Nephron progenitor cell (in vitro differentiated cells): ENCODE measurements at regions not wholly inside any gene's neighbourhood (a gene's known extent, or its start where the extent isn't known, plus 50 kb on each side); places are given as distances from the start of the nearest gene placed in this dataset.

Source experiments
- DNase-seq: peaks from one replicate; pipeline ENCODE4 v3.0.0; 2021
- H3K27ac Mint-ChIP-seq: 2 replicates; pipeline ENCODE4 v1.8.0; 2021; ENCODE audit warnings: mild to moderate bottlenecking, moderate library complexity, mixed read lengths
- H3K27me3 Mint-ChIP-seq: 2 replicates; pipeline ENCODE4 v1.8.0; 2021; ENCODE audit warnings: mild to moderate bottlenecking, low read depth, mixed read lengths; ENCODE audit not compliant: poor library complexity
- H3K36me3 Mint-ChIP-seq: 2 replicates; pipeline ENCODE4 v1.8.0; 2021; ENCODE audit warnings: low read depth, mixed read lengths
- H3K4me1 Mint-ChIP-seq: 2 replicates; pipeline ENCODE4 v1.8.0; 2021; ENCODE audit warnings: mixed read lengths
- H3K4me3 Mint-ChIP-seq: 2 replicates; pipeline ENCODE4 v1.8.0; 2021; ENCODE audit warnings: mild to moderate bottlenecking, moderate library complexity, mixed read lengths
- H3K9me3 Mint-ChIP-seq: 2 replicates; pipeline ENCODE4 v1.8.0; 2021; ENCODE audit warnings: mild to moderate bottlenecking, moderate library complexity, mixed read lengths
- TF ChIP-seq, protein P1 (sequence below): fragments of 200-600 bp; sonication (generic); IDR thresholded peaks from 2 replicates; pipeline ENCODE4 v1.5.0; 2021; ENCODE audit warnings: antibody characterized with exemption

DNA sequence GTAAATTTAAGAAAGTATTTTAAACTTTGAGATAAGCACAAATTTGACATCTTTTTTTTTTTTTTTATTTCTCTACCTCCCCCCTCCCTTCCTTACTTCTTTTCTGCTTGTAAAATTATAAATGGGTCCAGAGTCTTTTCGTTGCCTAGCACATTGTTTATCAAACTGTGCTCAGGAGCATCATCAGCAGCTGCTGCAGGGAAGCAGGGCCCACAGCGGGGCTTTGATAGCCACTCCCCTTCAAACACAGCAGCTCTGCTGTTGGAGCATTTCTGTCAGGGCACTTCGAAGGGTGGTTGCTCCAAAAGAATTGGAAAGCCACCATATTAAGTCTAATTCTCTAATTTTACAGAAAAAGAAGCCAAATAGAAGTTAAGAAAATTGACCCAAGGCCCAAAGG lies 588.3 kb downstream of the SPRY1 start:
- Mint-ChIP-seq H3K27me3 (peaks cover 2% of the 10 kb centered on the region), H3K4me1 (no peaks in the 10 kb centered on the region), H3K36me3 (peaks cover 30% of the 10 kb centered on the region), H3K4me3 (no peak overlapping the region), H3K27ac (no peak overlapping the region), H3K9me3 (peaks cover 68% of the 10 kb centered on the region)
- TF ChIP-seq, protein P1, sequence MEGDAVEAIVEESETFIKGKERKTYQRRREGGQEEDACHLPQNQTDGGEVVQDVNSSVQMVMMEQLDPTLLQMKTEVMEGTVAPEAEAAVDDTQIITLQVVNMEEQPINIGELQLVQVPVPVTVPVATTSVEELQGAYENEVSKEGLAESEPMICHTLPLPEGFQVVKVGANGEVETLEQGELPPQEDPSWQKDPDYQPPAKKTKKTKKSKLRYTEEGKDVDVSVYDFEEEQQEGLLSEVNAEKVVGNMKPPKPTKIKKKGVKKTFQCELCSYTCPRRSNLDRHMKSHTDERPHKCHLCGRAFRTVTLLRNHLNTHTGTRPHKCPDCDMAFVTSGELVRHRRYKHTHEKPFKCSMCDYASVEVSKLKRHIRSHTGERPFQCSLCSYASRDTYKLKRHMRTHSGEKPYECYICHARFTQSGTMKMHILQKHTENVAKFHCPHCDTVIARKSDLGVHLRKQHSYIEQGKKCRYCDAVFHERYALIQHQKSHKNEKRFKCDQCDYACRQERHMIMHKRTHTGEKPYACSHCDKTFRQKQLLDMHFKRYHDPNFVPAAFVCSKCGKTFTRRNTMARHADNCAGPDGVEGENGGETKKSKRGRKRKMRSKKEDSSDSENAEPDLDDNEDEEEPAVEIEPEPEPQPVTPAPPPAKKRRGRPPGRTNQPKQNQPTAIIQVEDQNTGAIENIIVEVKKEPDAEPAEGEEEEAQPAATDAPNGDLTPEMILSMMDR = no peak
- DNase-seq = no peak

DNA sequence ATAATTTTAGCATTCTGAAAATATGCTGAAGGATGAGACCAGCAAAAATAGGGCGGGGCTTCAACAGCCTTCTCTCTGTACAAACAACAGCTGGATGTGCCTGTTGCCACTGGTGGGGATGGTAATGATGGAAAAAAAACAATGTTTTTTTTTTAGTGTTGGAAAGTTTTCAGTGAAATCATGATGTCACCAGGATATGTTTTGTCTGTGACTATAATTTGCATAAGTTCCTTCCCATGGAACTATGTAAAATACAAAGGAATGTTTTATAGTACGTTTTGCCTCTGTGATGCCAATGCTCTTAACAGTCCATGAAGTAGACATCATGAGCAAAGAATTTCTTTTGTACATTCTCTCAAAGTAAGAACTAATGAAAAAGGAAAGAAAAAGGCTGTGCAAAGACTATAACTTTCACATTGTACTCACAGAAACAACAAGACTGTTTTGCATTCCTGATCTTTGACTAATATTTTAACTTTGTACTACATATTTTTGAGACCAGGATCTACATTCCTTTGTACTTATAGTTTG lies 589.7 kb downstream of the SPRY1 start:
- Mint-ChIP-seq H3K36me3 (peaks cover 35% of the 10 kb centered on the region), H3K4me3 (no peak overlapping the region), H3K9me3 (peaks cover 65% of the 10 kb centered on the region), H3K27me3 (peaks cover 2% of the 10 kb centered on the region), H3K4me1 (no peaks in the 10 kb centered on the region), H3K27ac (no peak overlapping the region)
- no peak for DNase-seq
- TF ChIP-seq, protein P1 = no peak

DNA sequence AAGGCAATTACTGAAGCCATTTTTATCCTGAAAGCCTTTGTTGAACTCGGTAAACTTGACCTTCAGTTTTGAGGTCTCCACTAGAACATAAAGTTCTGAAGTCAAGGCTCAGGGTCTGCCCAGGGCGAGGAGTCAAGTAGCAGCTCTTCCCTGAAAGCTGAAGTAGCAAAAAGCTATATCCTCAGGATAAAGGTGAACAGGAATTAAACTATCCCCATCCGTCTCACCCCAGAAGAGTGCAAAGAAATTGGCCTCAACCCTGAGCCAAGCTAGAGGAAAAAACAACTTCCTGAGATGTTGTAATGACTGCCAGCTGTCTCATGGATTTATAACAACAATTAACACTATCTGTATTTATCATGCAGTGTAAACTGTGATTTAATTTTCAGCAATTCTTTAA lies 590.8 kb downstream of the SPRY1 start:
- DNase-seq = no peak
- peaks cover 2% of the 10 kb centered on the region for H3K27me3 Mint-ChIP-seq
- H3K36me3 Mint-ChIP-seq = peaks cover 44% of the 10 kb centered on the region
- H3K4me3 Mint-ChIP-seq = no peak overlapping the region
- H3K27ac Mint-ChIP-seq = no peak overlapping the region
- H3K4me1 Mint-ChIP-seq = no peaks in the 10 kb centered on the region
- peaks cover 67% of the 10 kb centered on the region for H3K9me3 Mint-ChIP-seq
- TF ChIP-seq, protein P1 = no peak

DNA sequence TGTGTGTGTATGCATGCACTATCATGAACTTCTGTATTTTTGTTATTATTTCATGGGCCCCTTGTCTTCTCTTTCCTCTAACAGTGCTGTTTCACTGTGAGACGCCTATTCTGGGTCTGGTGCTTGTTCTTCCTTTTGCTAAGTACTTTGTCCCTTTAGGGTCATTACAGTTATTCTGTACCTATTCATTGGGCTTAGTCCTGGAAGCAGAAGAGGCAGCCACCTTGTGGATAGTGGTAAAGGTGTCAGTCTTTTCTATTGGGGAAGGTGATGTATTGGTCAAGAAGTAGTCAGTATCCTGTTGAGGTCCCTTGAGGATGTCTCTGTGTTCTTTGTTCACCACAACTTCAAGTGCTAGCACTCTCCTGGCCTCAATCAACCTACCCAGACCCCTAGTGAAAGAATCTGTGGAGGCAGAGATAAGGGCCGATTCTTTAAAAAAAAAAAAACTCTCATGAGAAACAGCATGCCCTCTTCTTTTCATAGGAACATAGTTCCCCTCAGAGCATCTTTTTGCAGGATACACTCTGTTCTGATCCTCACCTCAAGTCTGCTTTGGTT lies 593.8 kb downstream of the SPRY1 start:
- H3K4me1 Mint-ChIP-seq = no peaks in the 10 kb centered on the region
- no peak overlapping the region for H3K27ac Mint-ChIP-seq
- no peak overlapping the region for H3K4me3 Mint-ChIP-seq
- no peak for DNase-seq
- H3K36me3 Mint-ChIP-seq = peaks cover 30% of the 10 kb centered on the region
- H3K27me3 Mint-ChIP-seq = peaks cover 2% of the 10 kb centered on the region
- TF ChIP-seq, protein P1 = no peak
- peaks cover 64% of the 10 kb centered on the region for H3K9me3 Mint-ChIP-seq

DNA sequence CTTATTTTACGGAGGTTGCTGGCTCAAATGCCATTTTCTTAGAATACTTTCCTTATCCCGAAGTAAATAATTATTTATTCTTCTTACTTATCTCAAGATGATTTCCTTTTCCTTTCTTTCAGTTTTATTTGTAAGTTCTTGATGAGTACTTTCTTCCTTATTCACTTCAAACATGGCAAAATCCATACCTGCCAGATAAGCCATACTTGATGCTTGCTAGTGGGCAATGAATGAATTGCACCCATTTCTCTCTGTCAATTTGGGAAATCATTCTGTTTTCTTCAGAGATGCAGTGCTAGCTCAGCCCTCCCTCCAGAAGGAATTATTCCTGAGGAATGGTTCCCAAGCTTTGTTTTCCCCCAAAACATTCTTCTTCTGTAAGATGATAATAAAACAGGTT lies 598.3 kb downstream of the SPRY1 start:
- Mint-ChIP-seq H3K9me3 (peaks cover 54% of the 10 kb centered on the region), H3K4me1 (peaks cover 13% of the 10 kb centered on the region), H3K27ac (no peak overlapping the region), H3K4me3 (no peak overlapping the region), H3K27me3 (no peaks in the 10 kb centered on the region), H3K36me3 (peaks cover 26% of the 10 kb centered on the region)
- DNase-seq = no peak
- TF ChIP-seq, protein P1 = no peak

DNA sequence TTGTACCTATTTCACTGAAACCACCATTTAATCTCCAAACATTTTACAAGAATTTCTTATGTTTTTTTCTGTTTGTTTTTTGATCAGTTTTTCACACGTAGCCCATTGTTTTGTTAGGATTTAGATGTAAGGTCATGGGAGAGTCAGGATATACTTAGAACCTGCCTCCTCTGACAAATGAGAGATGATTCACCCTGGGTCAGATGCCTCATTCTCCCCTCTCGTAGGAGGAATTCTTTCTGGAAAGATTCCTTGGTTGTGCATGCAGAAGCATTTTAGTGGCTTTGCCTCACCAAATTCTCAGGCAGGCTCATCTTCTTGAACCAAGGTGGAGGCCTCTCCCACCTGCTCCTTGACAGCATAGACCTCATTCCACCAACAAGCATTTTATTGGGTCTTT lies 599.3 kb downstream of the SPRY1 start:
- Mint-ChIP-seq H3K36me3 (peaks cover 23% of the 10 kb centered on the region), H3K4me3 (no peak overlapping the region), H3K4me1 (peaks cover 13% of the 10 kb centered on the region), H3K27me3 (no peaks in the 10 kb centered on the region), H3K27ac (peak overlapping the region; percentile 25), H3K9me3 (peaks cover 47% of the 10 kb centered on the region)
- no peak for DNase-seq
- TF ChIP-seq, protein P1 = no peak
